GM18868 (cell line): ENCODE measurements at regions not wholly inside any gene's neighbourhood (a gene's known extent, or its start where the extent isn't known, plus 50 kb on each side); places are given as distances from the start of the nearest gene placed in this dataset.
A peak's percentile ranks its signal among the peaks of the same experiment; 100 is the strongest.
"Not testable (repeated sequence)": the region's sequence is repeated elsewhere in the genome, so short reads cannot be mapped to it uniquely, and the experiment has no call there.

ENCODE experiments used
- ATAC-seq: cut with Tn5 transposase; IDR thresholded peaks from one replicate; pipeline ENCODE4 v1.9.1; 2021; ENCODE audit warnings: mild to moderate bottlenecking, moderate library complexity; ENCODE audit not compliant: unreplicated experiment

DNA sequence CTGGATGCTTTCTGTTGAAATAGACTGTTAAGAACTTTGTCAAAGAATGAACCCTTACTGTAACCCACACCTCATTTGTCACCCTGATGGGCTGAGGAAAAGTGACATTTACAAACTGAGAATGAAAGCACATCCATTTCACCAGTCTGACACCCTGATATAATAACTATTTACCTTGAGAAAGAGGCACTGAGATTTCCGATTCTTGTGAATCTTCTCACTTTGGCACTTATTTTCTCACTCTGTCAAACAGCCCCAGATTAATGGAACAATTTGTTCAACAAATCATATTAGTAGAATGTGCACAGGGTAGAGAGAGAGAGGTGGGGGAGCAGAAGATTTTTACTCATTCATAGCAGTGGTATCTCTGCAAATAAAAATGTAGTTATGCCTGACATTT, 606.9 kb downstream of the MCTP2 start:
- no peak for ATAC-seq

DNA sequence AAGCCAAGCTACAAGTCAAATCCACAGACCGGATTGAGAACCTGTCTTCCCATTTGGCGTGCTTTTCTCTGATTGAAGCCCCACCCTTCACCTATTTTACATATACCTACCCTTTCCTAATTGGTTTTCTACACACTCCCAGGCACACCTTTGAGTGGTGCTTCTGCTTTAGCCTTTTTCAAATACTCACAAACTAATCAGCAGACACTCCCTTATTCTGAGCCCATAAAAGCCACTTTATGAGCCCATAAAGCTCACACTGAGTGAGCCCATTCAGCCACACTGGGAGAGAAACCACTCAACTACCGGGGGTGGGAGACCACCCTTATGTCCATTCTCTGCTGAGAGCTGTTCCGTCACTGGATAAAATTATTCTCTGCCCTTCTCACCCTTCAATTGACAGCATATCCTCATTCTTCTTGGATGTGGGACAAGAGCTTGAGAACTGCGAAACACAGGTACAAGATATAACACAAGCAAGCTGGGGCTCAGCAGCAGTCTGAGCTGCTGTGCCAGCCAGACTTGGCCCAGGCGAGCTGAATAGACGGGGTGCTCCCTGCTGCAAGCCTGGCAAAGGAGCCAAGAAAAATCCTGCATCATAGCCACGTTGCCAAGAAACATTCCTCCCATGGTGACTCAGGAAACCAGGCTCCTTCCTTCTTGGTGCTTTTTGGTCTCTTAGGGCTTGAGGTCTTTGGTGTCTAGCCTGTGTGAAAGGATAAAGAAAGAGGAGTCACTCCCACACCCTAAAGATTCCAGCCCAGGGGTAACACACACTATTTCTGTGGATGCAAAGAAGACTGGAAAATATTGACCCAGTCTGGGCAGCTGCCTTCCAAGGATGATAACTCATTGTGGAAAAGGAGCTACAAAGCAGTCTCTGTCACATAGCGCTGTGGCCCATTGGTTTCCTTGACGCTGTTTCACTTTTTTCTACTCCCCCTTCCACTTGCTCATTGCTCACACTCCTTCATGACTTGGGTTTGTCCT, 609.7 kb downstream of the MCTP2 start:
- no peak for ATAC-seq

DNA sequence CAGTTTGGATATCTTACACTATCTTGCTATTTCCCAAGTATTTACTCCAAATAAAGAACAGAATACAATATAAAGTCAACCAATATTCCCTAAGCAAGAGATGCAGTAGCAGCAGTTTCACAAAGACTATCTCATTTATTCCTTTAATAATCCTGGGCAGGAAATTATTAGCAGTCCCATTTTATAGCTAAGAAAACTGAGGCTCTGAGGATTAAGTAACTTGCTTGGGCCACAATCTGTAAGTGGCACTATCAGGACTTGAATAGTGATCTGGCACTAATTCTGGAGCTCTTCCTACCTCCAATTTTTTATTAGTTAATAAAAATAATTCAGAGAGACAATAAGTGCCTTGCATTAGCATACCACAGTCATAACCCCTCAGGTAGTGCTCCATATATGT, 611.7 kb downstream of the MCTP2 start:
- no peak for ATAC-seq

DNA sequence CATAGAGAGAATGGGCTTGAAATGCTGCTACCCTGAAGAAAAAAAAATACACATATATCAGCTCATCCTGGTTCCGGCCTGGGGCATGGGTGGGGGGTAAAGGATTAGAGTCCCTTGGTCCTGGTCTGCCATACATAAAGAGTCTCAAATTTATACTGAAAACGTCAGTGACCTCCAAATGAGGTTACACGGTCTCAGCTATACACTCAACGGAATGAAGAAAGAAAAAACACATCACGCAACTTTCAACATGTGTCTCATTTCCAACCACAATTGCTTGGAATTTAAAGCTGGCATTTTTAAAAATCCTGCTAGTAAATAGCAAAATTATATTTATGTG, 612.8 kb downstream of the MCTP2 start:
- no peak for ATAC-seq

DNA sequence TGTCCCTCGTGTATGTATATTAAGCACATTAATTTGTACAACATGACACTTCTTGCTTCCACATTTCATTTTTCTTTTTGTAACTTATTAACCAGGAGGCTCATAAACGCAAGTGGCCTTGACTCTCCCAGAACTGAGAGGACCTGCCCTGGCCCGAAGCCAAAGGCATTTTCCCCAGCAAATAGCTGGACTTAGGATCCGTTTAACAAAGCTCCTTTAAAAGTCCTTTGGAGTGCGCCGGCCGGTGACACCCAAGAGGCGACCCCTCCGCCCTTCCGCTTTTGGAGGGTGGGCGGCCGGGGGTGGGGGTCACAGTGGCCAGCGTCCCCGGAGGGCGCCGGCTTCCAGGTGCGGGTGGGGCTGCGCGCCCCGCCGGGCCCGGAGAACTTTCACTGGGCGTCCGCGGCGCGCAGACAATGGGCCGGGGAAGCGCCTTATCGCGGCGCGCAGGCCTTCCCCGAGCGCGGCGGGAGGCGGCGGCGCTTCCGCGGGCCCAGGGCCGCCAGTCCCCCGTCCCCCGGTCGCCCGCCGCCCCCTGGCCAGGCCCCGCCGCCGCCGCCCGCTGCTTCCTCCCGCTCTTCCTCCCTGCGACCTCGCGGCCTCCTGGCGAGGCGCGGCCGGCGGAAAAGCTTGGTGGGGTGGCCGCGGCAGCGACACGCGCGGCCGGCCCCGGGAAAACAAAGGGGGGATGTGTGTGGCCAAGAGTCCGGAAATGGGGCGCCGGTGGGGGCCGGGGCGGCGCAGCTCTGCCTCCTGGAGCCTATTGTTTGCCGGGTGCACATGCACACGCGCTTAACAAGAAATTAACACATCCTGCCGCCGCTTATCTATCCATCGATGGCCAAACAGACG, 613.4 kb downstream of the MCTP2 start:
- no peak for ATAC-seq

DNA sequence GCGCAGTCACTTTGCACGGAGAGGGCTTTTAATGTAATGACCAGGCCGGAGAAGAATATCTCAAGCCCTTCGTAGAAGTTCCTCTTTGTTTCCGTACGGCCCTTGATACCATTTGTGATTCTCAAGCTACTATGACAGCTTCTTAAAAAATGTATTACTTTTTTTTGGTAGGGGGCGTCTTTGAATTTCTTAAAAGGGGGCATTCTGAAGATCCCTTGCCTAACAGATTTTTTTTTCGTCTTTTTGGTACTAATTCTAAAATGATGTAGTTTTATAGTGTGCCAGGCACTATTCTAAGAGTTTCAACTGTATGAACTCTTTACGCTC, 614.0 kb downstream of the MCTP2 start:
- no peak for ATAC-seq

DNA sequence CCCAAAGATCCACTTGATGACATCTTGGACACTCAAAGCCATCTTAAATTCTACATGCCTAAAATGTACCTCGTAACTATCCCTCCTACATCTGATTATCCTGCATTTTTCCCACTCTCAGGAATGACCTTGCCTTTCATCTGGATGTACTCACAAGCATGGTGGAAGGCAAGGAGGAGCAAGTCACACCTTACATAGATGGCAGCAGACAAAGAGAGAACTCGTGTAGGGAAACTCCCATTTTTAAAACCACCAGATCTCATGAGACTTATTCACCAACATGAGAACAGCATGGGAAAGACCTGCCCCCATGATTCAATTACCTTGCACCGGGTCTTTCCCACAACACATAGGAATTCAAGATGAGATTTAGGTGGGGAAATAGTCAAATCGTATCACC, 616.0 kb downstream of the MCTP2 start:
- ATAC-seq = no peak

DNA sequence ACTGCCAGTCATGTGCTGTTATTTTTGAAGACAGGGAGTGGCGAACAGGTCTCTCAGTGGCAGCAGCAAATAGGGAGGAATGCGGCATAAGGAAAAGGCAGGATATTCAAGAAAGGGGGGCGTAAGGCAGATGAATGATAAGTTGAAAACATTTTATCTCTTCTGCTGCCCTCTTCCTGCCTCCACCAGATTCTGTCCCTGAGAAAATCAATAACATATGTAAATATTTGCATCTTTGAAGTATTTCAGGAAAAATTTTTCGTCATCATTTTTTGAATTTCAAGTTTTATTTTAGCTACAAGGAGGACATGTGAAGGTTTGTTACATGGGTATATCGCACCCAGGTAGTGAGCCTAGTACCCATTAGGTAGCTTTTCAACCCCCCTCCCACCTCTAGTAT, 616.7 kb downstream of the MCTP2 start:
- ATAC-seq = no peak

DNA sequence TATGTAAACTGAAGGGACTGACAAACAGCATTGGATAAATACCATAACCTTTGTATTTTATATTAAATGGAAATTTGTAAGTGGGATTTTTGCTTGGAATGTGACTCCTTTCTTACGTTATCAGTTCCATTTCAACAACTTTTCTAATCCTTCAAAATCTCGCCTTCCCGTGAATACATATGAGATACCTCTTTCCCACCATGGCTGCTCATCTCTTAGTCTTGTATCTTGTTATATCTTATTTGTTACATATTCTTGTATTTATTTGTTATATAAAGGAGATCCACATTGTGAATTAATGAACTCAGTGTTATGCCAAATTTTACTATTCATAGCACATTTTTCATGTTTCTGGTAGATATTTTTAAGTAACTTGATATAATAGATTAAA, 623.7 kb downstream of the MCTP2 start:
- ATAC-seq = no peak

DNA sequence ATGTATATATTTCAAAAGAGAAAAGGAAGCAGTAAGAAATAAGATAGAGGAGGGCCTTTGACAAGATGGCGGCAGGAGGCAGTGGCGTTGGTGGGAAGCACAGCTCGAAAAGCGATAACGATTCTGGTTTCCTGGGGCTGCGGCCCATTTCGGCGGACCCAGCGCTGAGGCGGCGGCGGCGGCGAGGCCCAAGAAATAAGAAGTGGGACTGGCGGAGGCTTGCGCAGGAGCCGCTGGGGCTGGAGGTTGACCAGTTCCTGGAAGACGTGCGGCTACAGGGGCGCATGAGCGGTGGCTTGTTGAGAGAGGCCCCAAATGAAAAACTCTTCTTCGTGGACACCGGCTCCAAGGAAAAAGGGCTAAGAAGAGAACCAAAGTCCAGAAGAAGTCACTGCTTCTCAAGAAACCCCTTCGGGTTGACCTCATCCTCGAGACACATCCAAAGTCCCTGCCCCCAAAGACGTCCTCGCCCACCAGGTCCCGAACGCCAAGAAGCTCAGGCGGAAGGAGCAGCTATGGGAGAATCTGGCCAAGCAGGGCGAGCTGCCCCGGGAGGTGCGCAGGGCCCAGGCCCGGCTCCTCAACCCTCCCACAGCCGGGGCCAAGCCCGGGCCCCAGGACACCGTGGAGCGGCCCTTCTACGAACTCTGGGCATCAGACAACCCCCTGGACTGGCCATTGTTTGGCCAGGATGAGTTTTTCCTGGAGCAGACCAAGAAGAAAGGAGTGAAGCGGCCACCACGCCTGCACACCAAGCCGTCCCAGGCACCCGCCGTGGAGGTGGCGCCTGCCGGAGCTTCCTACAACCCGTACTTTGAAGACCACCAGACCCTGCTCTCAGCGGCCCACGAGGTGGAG, 624.3 kb downstream of the MCTP2 start:
- no peak for ATAC-seq

DNA sequence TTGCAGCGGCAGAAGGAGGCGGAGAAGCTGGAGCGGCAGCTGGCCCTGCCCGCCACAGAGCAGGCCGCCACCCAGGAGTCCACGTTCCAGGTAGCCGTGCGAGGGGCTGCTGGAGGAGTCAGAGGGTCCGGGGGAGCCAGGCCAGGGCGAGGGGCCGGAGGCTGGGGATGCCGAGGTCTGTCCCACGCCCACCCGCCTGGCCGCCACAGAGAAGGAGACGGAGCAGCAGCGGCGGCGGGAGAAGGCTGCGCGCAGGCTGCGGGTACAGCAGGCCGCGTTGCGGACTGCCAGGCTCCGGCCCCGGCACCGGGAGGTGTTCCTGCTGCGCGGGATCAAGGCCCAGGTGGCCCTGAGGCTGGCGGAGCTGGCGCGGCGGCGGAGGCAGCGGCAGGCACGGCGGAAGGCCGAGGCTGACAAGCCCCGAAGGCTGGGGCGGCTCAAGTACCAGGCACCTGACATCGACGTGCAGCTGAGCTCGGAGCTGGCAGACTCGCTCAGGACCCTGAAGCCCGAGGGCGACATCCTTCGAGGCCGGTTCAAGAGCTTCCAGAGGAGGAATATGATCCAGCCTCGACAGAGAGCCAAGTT, 625.0 kb downstream of the MCTP2 start:
- no peak for ATAC-seq

DNA sequence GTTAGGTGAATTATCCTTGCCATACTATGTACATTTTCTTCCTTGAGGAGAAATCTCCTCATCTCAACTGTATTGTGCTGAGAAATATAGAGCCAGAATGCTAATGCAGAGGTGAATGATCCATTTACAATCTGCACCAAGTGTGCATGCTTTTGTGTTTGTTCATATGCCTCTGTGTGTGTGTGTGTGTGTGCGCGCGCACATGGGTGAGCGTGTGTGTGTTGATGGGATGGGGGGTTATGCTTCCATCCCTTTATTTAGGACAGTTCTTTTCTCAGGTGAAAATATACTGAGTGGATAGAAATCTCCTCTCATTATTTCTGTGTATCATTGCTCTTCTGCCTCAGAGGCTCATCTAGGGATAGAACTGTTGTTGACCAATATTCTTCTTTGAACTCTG, 626.1 kb downstream of the MCTP2 start:
- ATAC-seq = no peak

DNA sequence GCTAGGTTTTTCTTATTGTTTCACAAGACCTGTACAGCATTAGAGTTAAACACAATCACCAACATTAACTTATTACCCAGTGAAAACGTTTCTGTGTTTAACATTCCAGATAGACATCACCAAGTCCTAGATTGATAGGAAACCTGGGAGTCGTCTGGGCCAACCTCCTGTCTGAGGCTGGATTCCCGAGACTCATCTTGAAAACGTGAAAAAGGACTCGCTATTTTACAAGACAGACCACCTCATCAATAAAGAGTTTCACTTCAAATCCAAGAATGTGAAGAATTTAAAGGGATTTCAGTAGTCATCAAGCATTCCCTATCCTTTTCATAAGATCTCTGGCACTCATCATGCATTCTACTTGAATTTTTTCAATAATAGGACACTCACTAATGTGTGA, 626.6 kb downstream of the MCTP2 start:
- no peak for ATAC-seq

DNA sequence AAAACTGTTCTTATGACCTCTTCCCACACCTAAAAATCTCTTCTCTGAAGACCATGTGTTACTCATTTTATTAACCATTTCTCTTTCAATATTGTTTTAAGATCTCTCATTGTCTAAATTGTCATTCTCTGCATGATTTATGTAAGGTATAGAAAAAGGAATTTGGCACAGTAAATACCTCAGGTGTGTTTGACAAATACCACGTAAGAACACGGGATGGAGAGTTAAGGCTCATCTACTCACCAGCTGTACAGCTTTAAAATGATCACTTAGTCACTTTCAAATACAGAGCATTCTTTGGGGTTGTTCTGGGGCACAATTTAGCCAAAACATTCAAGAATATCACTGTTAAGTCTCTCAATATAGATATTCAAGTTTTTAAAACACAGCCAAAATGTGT, 627.1 kb downstream of the MCTP2 start:
- ATAC-seq = no peak

DNA sequence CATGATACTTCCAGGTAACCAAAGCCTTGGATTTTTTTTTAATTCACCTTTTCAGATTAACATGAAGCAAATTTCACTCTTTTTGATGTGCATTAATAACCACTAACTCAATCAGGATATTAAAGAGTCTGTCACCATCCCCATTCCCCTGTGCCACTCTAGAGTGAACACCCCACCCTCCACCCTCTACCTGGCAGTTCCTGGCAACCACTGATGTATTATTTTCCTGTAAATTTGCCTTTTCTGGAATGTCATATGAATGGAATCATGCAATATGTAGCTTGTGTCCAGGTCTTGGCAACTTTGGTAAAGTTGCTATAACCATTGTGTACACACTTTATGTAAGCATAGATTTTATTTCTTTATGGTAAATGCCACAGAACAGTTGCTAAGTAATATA, 627.6 kb downstream of the MCTP2 start:
- ATAC-seq = no peak

DNA sequence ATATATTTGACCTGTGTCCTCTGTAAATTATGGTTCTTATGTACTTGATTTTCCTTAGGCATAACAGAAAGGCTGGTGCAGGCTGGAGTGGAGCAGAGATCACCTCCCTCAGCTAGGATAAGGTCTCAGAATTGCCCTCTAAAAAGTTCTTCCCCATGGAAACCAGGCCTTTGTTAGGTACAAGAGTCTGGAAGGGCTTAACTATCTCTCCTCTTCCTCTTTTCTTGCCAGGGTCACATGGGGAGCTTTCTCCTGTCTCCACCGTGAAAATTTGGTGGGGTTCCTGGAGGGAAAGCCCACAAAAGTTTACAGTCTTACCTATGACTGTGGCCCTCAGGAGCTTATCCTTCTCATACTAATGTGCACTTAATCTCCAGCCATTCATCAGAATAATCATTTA, 633.2 kb downstream of the MCTP2 start:
- no peak for ATAC-seq

DNA sequence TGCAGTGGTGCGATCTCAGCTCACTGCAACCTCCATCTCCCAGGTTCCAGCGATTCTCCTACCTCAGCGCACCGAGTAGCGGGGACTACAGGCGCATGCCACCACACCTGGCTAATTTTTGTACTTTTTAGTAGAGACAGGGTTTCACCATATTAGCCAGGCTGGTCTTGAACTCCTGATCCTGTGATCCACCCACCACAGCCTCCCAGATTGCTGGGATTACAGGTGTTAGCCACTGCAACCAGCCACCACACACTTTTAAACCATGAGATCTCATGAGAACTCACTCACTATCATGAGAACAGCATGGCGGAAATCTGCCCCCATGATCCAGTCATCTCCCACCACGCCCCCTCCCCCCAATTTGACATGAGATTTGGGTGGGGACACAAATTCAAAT, 636.9 kb downstream of the MCTP2 start:
- ATAC-seq = not testable (repeated sequence)

DNA sequence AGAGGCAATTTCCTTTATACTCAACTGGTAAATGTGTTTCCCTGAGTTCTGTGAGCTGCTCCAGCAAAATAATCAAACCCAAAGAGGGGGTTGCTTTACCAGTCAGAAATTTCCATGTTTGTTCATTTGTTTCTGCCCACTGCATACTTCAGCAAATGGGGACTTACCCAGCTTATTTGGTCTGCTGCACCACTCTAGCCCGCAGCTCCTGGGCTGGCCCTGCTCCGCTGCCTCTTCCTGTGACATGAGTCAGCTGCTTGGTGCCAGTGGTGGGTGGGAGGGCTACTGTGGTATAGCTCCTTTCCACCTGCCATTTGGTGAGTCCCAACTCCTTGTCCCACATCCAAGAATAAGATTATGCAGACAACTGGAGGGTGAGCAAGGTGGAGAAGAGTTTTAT, 644.2 kb downstream of the MCTP2 start:
- ATAC-seq = peak; percentile 63

DNA sequence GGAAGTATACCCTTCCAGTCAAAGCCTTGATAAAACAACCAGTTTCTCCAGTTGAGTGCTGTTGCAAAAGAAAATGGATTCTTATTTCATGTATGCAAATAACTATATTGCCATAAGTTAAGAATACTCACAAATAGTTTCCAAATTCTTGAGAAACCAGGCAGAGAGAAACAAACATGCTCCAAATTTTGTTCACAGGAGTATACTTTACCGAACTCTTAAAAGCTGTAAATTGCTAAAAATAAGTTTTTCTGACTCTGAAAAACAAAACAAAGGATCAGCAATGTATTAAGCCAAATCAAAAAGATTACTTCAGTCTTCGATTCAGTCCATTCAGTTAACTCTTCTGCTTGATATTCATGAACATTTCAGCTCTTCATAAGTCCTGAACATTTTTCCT, 646.5 kb downstream of the MCTP2 start:
- no peak for ATAC-seq

DNA sequence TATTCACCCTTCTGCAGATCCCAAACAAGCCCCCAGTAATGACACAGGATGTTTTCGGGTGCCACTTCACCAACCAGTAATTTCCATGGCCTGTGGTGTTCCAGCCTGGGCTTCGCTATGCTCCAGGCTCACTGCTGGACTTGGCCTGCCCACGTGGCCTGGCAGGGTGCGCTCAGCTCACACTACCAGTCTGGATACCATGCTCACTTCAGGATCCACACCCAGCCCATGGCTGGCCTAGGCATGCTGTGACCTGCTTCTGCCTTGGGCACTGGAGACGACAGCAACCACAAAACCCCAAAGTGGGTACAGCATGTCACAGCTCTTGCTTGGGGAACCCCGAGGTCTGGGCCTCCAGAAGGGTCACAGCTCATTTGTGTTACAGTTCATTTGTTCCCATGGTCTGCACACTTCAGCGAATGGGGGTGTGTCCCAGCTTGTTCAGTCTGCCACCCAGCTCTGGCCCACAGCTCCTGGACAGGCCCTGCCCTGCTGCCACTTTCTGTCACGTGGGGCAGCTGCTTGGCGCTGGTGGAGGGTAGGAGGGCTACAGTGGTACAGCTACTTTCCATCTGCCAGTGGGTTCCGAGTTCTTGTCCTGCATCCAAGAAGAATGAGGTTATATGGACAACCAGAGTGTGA, 650.8 kb downstream of the MCTP2 start:
- no peak for ATAC-seq
